HepG2 (cell line): ENCODE measurements at regions not wholly inside any gene's neighbourhood (a gene's known extent, or its start where the extent isn't known, plus 50 kb on each side); places are given as distances from the start of the nearest gene placed in this dataset.

Experiments
- ESRRA ChIP-seq: sonication (generic); formaldehyde crosslinking; IDR thresholded peaks from 2 replicates; pipeline ENCODE4 v1.5.1; 2020; ENCODE audit warnings: mild to moderate bottlenecking, low read depth, missing genetic modification reagents
- PHF8 ChIP-seq: sonication (generic); formaldehyde crosslinking; IDR thresholded peaks from 2 replicates; pipeline ENCODE4 v1.5.0; 2020; ENCODE audit warnings: missing genetic modification reagents
- TOPORS ChIP-seq: sonication (generic); formaldehyde crosslinking; IDR thresholded peaks from 2 replicates; pipeline ENCODE4 v1.8.0; 2023; ENCODE audit warnings: mild to moderate bottlenecking, missing genetic modification reagents
- UBTF ChIP-seq: sonication (generic); formaldehyde crosslinking; IDR thresholded peaks from 2 replicates; pipeline ENCODE4 v1.4.0; 2020; ENCODE audit warnings: mild to moderate bottlenecking, missing genetic modification reagents
- ZBTB44 ChIP-seq: sonication (generic); formaldehyde crosslinking; IDR thresholded peaks from 2 replicates; pipeline ENCODE4 v1.4.0; 2020; ENCODE audit warnings: missing genetic modification reagents
- ZIK1 ChIP-seq: sonication (generic); formaldehyde crosslinking; IDR thresholded peaks from 2 replicates; pipeline ENCODE4 v1.5.0; 2020; ENCODE audit warnings: mild to moderate bottlenecking, low read depth, missing genetic modification reagents, borderline replicate concordance
- ZMAT5 ChIP-seq: sonication (generic); formaldehyde crosslinking; IDR thresholded peaks from 2 replicates; pipeline ENCODE4 v1.5.0; 2020; ENCODE audit warnings: mild to moderate bottlenecking, low read depth, missing genetic modification reagents, borderline replicate concordance
- ZNF343 ChIP-seq: sonication (generic); formaldehyde crosslinking; IDR thresholded peaks from 2 replicates; pipeline ENCODE4 v1.4.0; 2020; ENCODE audit warnings: mild to moderate bottlenecking, missing genetic modification reagents
- ZNF788 ChIP-seq: sonication (generic); formaldehyde crosslinking; IDR thresholded peaks from 2 replicates; pipeline ENCODE4 v1.5.0; 2020; ENCODE audit warnings: mild to moderate bottlenecking, missing genetic modification reagents, borderline replicate concordance

- TF ChIP-seq ZMAT5 (CRISPR knock-in tag), result no peak
- TF ChIP-seq TOPORS (CRISPR knock-in tag), result no peak
- TF ChIP-seq ZBTB44 (CRISPR knock-in tag), result no peak
- TF ChIP-seq ZNF788 (CRISPR knock-in tag), result no peak
- no peak for TF ChIP-seq UBTF (CRISPR knock-in tag)
- TF ChIP-seq PHF8 (CRISPR knock-in tag), result no peak
- TF ChIP-seq ZNF343 (CRISPR knock-in tag), result no peak
- no peak for TF ChIP-seq ESRRA (CRISPR knock-in tag)
- no peak for TF ChIP-seq ZIK1
These were observed 127.4 kb upstream of the HCRTR2 start (continued) for GRCh38 chr6:55046869-55047422.
